WTC11 (cell line): ENCODE measurements at regions not wholly inside any gene's neighbourhood (a gene's known extent, or its start where the extent isn't known, plus 50 kb on each side); places are given as distances from the start of the nearest gene placed in this dataset.

Source experiments
- MXD4 ChIP-seq: fragments of 250-450 bp; sonication (Bioruptor Pico); IDR thresholded peaks from 2 replicates; pipeline ENCODE4 v1.8.0; 2021; ENCODE audit warnings: mild to moderate bottlenecking, moderate library complexity, borderline replicate concordance
- TCF7 ChIP-seq: sonication (generic); formaldehyde crosslinking; IDR thresholded peaks from 2 replicates; pipeline ENCODE4 v1.8.0; 2022; ENCODE audit warnings: mild to moderate bottlenecking, low read depth, missing genetic modification reagents, moderate library complexity
- TF ChIP-seq, protein P1 (sequence below): fragments of 200-600 bp; IDR thresholded peaks from 2 replicates; pipeline ENCODE4 v1.8.0; 2022; ENCODE audit warnings: antibody characterized with exemption
- TF ChIP-seq, protein P2 (sequence below): sonication (generic); formaldehyde crosslinking; IDR thresholded peaks from 2 replicates; pipeline ENCODE4 v1.8.1; 2022; ENCODE audit warnings: mild to moderate bottlenecking, moderate library complexity, missing genetic modification reagents
- TF ChIP-seq, protein P3 (sequence below): sonication (generic); formaldehyde crosslinking; IDR thresholded peaks from 2 replicates; pipeline ENCODE4 v1.8.1; 2023; ENCODE audit warnings: mild to moderate bottlenecking, missing genetic modification reagents
- TF ChIP-seq, protein P4 (sequence below): sonication (generic); formaldehyde crosslinking; IDR thresholded peaks from 2 replicates; pipeline ENCODE4 v1.8.0; 2023; ENCODE audit warnings: missing genetic modification reagents, mild to moderate bottlenecking, borderline replicate concordance

DNA sequence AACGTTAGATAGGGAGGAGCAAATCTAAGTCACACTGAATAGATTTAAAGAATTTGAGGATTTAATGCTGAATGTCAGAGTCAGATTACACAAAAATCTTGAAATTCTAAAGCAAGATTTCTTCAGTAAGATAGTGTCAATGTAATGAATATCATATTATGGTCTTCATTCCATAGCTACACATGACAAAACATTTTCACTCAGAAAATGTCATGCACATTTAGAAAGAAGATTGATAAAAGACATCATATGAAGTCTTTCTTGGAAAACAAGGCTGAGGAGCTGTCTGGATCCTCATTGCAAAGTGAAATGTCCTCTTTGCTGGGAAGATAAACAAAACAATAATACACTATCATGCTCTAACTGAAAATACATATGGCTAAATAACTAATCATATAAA is 1006.9 kb downstream of the PCDH7 start:
- TF ChIP-seq MXD4 (no peak), TCF7 (no peak)
- TF ChIP-seq, protein P1, sequence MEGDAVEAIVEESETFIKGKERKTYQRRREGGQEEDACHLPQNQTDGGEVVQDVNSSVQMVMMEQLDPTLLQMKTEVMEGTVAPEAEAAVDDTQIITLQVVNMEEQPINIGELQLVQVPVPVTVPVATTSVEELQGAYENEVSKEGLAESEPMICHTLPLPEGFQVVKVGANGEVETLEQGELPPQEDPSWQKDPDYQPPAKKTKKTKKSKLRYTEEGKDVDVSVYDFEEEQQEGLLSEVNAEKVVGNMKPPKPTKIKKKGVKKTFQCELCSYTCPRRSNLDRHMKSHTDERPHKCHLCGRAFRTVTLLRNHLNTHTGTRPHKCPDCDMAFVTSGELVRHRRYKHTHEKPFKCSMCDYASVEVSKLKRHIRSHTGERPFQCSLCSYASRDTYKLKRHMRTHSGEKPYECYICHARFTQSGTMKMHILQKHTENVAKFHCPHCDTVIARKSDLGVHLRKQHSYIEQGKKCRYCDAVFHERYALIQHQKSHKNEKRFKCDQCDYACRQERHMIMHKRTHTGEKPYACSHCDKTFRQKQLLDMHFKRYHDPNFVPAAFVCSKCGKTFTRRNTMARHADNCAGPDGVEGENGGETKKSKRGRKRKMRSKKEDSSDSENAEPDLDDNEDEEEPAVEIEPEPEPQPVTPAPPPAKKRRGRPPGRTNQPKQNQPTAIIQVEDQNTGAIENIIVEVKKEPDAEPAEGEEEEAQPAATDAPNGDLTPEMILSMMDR = no peak
- TF ChIP-seq, protein P2, sequence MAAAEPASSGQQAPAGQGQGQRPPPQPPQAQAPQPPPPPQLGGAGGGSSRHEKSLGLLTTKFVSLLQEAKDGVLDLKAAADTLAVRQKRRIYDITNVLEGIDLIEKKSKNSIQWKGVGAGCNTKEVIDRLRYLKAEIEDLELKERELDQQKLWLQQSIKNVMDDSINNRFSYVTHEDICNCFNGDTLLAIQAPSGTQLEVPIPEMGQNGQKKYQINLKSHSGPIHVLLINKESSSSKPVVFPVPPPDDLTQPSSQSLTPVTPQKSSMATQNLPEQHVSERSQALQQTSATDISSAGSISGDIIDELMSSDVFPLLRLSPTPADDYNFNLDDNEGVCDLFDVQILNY = no peak
- TF ChIP-seq, protein P3, sequence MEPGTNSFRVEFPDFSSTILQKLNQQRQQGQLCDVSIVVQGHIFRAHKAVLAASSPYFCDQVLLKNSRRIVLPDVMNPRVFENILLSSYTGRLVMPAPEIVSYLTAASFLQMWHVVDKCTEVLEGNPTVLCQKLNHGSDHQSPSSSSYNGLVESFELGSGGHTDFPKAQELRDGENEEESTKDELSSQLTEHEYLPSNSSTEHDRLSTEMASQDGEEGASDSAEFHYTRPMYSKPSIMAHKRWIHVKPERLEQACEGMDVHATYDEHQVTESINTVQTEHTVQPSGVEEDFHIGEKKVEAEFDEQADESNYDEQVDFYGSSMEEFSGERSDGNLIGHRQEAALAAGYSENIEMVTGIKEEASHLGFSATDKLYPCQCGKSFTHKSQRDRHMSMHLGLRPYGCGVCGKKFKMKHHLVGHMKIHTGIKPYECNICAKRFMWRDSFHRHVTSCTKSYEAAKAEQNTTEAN (CRISPR knock-in tag) = no peak
- TF ChIP-seq, protein P4, sequence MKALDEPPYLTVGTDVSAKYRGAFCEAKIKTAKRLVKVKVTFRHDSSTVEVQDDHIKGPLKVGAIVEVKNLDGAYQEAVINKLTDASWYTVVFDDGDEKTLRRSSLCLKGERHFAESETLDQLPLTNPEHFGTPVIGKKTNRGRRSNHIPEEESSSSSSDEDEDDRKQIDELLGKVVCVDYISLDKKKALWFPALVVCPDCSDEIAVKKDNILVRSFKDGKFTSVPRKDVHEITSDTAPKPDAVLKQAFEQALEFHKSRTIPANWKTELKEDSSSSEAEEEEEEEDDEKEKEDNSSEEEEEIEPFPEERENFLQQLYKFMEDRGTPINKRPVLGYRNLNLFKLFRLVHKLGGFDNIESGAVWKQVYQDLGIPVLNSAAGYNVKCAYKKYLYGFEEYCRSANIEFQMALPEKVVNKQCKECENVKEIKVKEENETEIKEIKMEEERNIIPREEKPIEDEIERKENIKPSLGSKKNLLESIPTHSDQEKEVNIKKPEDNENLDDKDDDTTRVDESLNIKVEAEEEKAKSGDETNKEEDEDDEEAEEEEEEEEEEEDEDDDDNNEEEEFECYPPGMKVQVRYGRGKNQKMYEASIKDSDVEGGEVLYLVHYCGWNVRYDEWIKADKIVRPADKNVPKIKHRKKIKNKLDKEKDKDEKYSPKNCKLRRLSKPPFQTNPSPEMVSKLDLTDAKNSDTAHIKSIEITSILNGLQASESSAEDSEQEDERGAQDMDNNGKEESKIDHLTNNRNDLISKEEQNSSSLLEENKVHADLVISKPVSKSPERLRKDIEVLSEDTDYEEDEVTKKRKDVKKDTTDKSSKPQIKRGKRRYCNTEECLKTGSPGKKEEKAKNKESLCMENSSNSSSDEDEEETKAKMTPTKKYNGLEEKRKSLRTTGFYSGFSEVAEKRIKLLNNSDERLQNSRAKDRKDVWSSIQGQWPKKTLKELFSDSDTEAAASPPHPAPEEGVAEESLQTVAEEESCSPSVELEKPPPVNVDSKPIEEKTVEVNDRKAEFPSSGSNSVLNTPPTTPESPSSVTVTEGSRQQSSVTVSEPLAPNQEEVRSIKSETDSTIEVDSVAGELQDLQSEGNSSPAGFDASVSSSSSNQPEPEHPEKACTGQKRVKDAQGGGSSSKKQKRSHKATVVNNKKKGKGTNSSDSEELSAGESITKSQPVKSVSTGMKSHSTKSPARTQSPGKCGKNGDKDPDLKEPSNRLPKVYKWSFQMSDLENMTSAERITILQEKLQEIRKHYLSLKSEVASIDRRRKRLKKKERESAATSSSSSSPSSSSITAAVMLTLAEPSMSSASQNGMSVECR (CRISPR knock-in tag) = no peak
